ENCODE measurements at regions not wholly inside any gene's neighbourhood (a gene's known extent, or its start where the extent isn't known, plus 50 kb on each side); places are given as distances from the start of the nearest gene placed in this dataset.
A peak's percentile ranks its signal among the peaks of the same experiment; 100 is the strongest.

- no peak for DNase-seq (ENCODE audit: low read depth in 4 of 4, low spot score in 2 of 4)
Observed at GRCh38 chr10:88023676-88024075, 160.3 kb downstream of the PTEN start.

- no peak for DNase-seq (ENCODE audit: low read depth in 4 of 4, low spot score in 2 of 4)
Observed at GRCh38 chr10:88026031-88026430, 162.6 kb downstream of the PTEN start.

- DNase-seq (ENCODE audit: low read depth in 4 of 4, low spot score in 2 of 4): no peak
Observed at GRCh38 chr10:88027570-88027969, 164.1 kb downstream of the PTEN start.

- no peak for DNase-seq (ENCODE audit: low read depth in 4 of 4, low spot score in 2 of 4)
Observed at GRCh38 chr10:88028072-88028471, 164.6 kb downstream of the PTEN start.

- peak in 1 of 4 donors; percentile 7 for DNase-seq (ENCODE audit: low read depth in 4 of 4, low spot score in 2 of 4)
Observed at GRCh38 chr10:88028654-88029053, 165.2 kb downstream of the PTEN start.

GRCh38 chr10:88032566-88032965 is 169.1 kb downstream of the PTEN start:
- DNase-seq (ENCODE audit: low read depth in 4 of 4, low spot score in 2 of 4): no peak

GRCh38 chr10:88033385-88033784 is 170.0 kb downstream of the PTEN start:
- DNase-seq (ENCODE audit: low read depth in 4 of 4, low spot score in 2 of 4): no peak

GRCh38 chr10:88033793-88034192 is 170.4 kb downstream of the PTEN start:
- no peak for DNase-seq (ENCODE audit: low read depth in 4 of 4, low spot score in 2 of 4)

- no peak for DNase-seq (ENCODE audit: low read depth in 4 of 4, low spot score in 2 of 4)
Observed at GRCh38 chr10:88036126-88036525, 172.7 kb downstream of the PTEN start.

GRCh38 chr10:88037623-88038022 is 174.2 kb downstream of the PTEN start:
- DNase-seq (ENCODE audit: low read depth in 4 of 4, low spot score in 2 of 4): no peak

- no peak for DNase-seq (ENCODE audit: low read depth in 4 of 4, low spot score in 2 of 4)
Observed at GRCh38 chr10:88038268-88038667, 174.8 kb downstream of the PTEN start.

- DNase-seq (ENCODE audit: low read depth in 4 of 4, low spot score in 2 of 4): no peak
Observed at GRCh38 chr10:88039496-88040200, 176.2 kb downstream of the PTEN start.

- no peak for DNase-seq (ENCODE audit: low read depth in 4 of 4, low spot score in 2 of 4)
Observed at GRCh38 chr10:88041243-88042159, 178.1 kb downstream of the PTEN start.

- DNase-seq (ENCODE audit: low read depth in 4 of 4, low spot score in 2 of 4): no peak
Observed at GRCh38 chr10:88042160-88043100, 179.0 kb downstream of the PTEN start.

GRCh38 chr10:88045096-88045495 is 181.7 kb downstream of the PTEN start:
- no peak for DNase-seq (ENCODE audit: low read depth in 4 of 4, low spot score in 2 of 4)

- DNase-seq (ENCODE audit: low read depth in 4 of 4, low spot score in 2 of 4): peak in 1 of 4 donors; percentile 20
Observed at GRCh38 chr10:88045656-88046415, 182.4 kb downstream of the PTEN start.

- no peak for DNase-seq (ENCODE audit: low read depth in 4 of 4, low spot score in 2 of 4)
Observed at GRCh38 chr10:88047579-88047978, 184.2 kb downstream of the PTEN start.

- no peak for DNase-seq (ENCODE audit: low read depth in 4 of 4, low spot score in 2 of 4)
Observed at GRCh38 chr10:88048312-88048711, 184.9 kb downstream of the PTEN start.

GRCh38 chr10:88049204-88049603 is 185.8 kb downstream of the PTEN start:
- no peak for DNase-seq (ENCODE audit: low read depth in 4 of 4, low spot score in 2 of 4)

GRCh38 chr10:88057720-88058119 is 194.3 kb downstream of the PTEN start:
- no peak for DNase-seq (ENCODE audit: low read depth in 4 of 4, low spot score in 2 of 4)
